Type B pancreatic cell (in vitro differentiated cells): ENCODE measurements at regions not wholly inside any gene's neighbourhood (a gene's known extent, or its start where the extent isn't known, plus 50 kb on each side); places are given as distances from the start of the nearest gene placed in this dataset.

ENCODE experiments used
- DNase-seq: peaks from one replicate; pipeline ENCODE4 v3.0.0; 2021; ENCODE audit warnings: mixed read lengths; ENCODE audit not compliant: unreplicated experiment; ENCODE audit errors: extremely low spot score
- H3K27ac Mint-ChIP-seq: 2 replicates; pipeline ENCODE4 v1.8.0; 2021; ENCODE audit warnings: mild to moderate bottlenecking, mixed read lengths
- H3K27me3 Mint-ChIP-seq: 2 replicates; pipeline ENCODE4 v1.8.0; 2021; ENCODE audit warnings: mixed read lengths
- H3K36me3 Mint-ChIP-seq: 2 replicates; pipeline ENCODE4 v1.8.0; 2021; ENCODE audit warnings: mixed read lengths
- H3K4me1 Mint-ChIP-seq: one replicate; pipeline ENCODE4 v1.8.0; 2021; ENCODE audit warnings: mixed read lengths; ENCODE audit not compliant: unreplicated experiment
- H3K4me3 Mint-ChIP-seq: 2 replicates; pipeline ENCODE4 v1.8.0; 2021; ENCODE audit warnings: mild to moderate bottlenecking, mixed read lengths
- H3K9me3 Mint-ChIP-seq: 2 replicates; pipeline ENCODE4 v1.8.0; 2021; ENCODE audit warnings: mixed read lengths
- TF ChIP-seq, protein P1 (sequence below): fragments of 200-600 bp; sonication (generic); conservative IDR thresholded peaks from 2 replicates; pipeline ENCODE4 v1.5.0; 2021; ENCODE audit warnings: antibody characterized with exemption, mild to moderate bottlenecking

DNA sequence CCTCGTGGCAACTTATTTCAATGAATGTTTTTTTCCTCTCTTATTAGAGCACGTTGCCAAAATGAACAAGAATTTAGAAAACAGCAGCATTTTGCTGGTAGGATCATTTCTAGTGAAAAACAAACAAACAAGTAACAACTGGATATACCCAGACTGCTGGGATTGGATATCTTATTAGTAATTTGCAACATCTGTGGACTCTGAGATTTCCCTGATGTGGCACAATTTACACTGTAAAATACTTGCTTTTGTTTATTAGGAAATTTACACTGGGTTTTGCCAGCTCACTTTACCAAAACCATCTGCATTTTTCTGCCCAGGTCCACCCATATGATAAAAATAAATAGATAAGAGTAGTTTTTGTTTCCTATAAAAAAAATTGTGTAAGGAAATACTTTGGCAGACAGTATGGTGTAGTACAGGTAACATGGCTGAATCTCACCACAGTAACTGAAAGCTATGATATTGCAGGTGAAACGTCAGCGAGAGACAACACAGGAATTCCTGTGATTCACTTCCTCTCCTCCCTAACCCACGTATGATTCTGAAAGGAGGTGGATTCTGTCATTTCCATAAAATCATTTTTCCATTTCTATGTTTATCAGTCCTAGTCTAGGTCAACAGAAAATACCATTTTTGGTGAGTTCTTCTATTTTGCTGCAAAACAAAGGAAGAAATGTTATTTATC is 176.2 kb upstream of the NOVA1 start:
- no peaks in the 10 kb centered on the region for H3K9me3 Mint-ChIP-seq
- no peak for DNase-seq
- no peaks in the 10 kb centered on the region for H3K36me3 Mint-ChIP-seq
- H3K27ac Mint-ChIP-seq = no peak overlapping the region
- H3K4me3 Mint-ChIP-seq = no peak overlapping the region
- peaks cover 6% of the 10 kb centered on the region for H3K4me1 Mint-ChIP-seq
- no peaks in the 10 kb centered on the region for H3K27me3 Mint-ChIP-seq
- TF ChIP-seq, protein P1, sequence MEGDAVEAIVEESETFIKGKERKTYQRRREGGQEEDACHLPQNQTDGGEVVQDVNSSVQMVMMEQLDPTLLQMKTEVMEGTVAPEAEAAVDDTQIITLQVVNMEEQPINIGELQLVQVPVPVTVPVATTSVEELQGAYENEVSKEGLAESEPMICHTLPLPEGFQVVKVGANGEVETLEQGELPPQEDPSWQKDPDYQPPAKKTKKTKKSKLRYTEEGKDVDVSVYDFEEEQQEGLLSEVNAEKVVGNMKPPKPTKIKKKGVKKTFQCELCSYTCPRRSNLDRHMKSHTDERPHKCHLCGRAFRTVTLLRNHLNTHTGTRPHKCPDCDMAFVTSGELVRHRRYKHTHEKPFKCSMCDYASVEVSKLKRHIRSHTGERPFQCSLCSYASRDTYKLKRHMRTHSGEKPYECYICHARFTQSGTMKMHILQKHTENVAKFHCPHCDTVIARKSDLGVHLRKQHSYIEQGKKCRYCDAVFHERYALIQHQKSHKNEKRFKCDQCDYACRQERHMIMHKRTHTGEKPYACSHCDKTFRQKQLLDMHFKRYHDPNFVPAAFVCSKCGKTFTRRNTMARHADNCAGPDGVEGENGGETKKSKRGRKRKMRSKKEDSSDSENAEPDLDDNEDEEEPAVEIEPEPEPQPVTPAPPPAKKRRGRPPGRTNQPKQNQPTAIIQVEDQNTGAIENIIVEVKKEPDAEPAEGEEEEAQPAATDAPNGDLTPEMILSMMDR = no peak

DNA sequence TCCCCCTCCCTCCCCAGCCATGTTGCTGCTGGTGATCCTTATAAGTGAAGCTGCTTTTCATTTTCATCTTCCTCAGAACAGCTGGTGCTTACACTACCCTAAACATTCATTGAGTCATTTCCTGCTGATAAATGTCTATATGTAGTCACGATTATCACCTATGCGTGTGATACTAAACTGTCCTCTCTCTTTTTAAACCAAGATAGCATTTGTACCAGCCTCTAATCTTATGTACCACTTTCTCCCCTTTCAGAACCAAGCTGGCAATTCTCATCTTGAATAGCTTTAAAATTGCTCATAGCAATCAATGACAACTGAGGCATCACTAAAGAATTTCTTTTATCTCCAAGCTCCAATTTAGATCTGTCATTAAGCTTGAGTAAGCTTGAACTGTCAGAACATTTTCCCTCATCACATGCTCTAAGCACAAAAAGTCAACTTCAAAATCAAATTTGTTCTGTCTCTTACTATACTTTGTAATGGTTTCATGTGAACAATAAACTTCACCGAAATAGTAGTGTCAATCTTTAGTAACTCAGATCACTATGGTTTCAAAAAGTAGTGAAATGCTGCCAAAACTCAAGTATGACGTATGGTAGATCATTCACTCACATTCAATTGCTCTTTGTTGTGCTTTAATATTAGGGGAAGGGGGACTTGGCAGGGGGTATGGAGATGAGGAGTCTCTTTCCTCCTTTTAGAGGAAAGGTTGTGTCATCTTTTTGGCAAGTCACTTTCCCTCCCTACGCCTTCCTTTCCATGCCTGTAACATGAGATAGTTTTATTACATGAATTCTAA is 178.1 kb upstream of the NOVA1 start:
- no peaks in the 10 kb centered on the region for H3K9me3 Mint-ChIP-seq
- DNase-seq = no peak
- no peak overlapping the region for H3K27ac Mint-ChIP-seq
- H3K4me1 Mint-ChIP-seq = peaks cover 6% of the 10 kb centered on the region
- TF ChIP-seq, protein P1 = no peak
- no peaks in the 10 kb centered on the region for H3K27me3 Mint-ChIP-seq
- no peak overlapping the region for H3K4me3 Mint-ChIP-seq
- no peaks in the 10 kb centered on the region for H3K36me3 Mint-ChIP-seq

DNA sequence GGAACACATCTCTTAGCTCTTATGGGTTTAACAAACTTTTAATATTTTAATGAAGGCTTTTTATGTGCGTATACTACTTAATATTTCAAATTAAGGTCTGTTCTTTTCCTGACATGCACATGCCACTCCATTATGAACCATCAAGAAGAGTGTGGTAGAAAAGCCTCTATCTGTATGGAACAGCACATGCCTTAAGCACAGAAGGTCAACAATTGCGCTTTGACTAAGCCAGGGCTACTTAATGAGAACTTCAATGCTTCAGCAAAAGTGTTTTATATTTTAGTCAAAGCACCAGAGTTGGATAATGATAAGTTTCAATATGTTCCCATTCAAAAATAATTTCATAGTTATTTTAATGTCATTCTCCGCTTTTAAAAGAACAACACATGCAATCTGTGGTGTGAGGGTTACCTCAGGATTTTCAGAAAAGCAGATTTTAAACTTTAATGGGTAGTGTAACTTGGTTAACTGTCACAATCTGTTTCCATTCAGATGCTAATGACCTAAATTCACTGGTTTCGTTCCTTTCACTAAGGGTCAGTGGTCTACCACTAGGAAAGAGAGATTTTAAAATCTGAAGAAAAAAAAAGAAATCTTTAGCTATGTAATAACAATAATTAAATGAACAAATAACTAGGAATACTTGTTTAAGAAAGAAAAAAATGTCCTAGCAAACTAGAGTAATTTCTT is 193.4 kb upstream of the NOVA1 start:
- no peaks in the 10 kb centered on the region for H3K4me1 Mint-ChIP-seq
- H3K9me3 Mint-ChIP-seq = no peaks in the 10 kb centered on the region
- no peaks in the 10 kb centered on the region for H3K36me3 Mint-ChIP-seq
- peaks cover 3% of the 10 kb centered on the region for H3K27me3 Mint-ChIP-seq
- TF ChIP-seq, protein P1 = no peak
- no peak overlapping the region for H3K27ac Mint-ChIP-seq
- no peak overlapping the region for H3K4me3 Mint-ChIP-seq
- no peak for DNase-seq

DNA sequence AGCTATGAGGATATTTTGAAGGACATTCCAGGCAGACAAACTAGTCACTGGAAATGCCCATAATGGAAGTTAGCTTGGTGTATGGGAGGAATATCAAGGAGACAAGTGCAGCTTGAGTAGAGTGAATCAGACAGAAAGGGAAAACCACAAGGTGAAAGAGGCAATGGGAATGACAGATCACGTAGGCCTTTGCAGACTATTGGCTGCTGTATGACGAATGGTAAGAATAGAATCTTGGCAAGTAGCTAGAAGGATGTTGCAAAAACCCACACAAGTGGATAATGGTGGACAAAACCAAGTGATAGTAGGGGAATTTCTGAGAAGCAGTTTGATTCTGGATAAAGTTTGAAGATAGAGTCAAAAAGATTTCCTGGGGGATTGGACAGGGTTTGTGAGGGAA is 196.9 kb upstream of the NOVA1 start:
- Mint-ChIP-seq H3K4me1 (no peaks in the 10 kb centered on the region), H3K27me3 (peaks cover 3% of the 10 kb centered on the region), H3K9me3 (no peaks in the 10 kb centered on the region), H3K36me3 (no peaks in the 10 kb centered on the region), H3K4me3 (no peak overlapping the region), H3K27ac (no peak overlapping the region)
- DNase-seq = no peak
- TF ChIP-seq, protein P1 = no peak

DNA sequence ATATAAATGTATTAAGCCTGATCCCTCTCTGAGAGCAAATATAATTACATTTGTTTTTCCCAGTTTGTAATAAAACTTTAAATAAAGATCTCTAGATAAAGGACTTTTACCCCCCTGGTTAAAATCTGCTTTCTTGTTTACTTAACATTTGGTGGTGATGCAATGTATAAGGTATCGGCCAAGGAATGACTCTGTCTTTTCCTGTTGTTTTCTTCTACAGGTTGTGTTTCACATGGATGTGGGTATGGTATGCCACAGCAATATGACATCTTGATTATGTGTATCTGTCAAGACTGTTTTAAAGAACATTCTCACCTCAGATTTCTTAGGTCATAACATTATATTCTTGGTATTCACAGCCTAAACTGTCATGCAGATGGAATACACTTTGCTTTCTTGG is 210.6 kb upstream of the NOVA1 start:
- no peaks in the 10 kb centered on the region for H3K4me1 Mint-ChIP-seq
- no peaks in the 10 kb centered on the region for H3K36me3 Mint-ChIP-seq
- no peak overlapping the region for H3K27ac Mint-ChIP-seq
- peaks cover 12% of the 10 kb centered on the region for H3K9me3 Mint-ChIP-seq
- DNase-seq = no peak
- no peak overlapping the region for H3K4me3 Mint-ChIP-seq
- no peaks in the 10 kb centered on the region for H3K27me3 Mint-ChIP-seq
- TF ChIP-seq, protein P1 = no peak
